ENCODE measurements at regions not wholly inside any gene's neighbourhood (a gene's known extent, or its start where the extent isn't known, plus 50 kb on each side); places are given as distances from the start of the nearest gene placed in this dataset.

DNA sequence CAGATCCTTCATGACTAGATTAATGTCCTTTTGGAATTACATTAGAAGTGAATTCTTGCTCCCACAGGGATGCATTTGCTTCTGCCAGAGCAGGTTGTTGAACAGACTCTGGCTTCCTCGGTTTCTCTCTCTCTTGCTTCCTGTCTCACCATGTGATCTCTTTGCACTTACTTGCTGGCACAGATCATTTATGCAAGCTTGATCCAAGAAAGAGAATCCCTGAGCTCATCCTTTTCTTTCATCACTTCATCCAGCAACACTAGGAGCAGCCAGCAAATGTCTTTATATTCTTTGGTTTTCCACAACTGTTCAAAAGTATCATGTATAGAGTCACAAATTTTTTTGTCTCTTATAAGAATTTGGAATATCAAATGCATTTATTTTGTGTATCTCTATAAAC, 313.5 kb downstream of the ZNF326 start:
- TF ChIP-seq, protein P1, sequence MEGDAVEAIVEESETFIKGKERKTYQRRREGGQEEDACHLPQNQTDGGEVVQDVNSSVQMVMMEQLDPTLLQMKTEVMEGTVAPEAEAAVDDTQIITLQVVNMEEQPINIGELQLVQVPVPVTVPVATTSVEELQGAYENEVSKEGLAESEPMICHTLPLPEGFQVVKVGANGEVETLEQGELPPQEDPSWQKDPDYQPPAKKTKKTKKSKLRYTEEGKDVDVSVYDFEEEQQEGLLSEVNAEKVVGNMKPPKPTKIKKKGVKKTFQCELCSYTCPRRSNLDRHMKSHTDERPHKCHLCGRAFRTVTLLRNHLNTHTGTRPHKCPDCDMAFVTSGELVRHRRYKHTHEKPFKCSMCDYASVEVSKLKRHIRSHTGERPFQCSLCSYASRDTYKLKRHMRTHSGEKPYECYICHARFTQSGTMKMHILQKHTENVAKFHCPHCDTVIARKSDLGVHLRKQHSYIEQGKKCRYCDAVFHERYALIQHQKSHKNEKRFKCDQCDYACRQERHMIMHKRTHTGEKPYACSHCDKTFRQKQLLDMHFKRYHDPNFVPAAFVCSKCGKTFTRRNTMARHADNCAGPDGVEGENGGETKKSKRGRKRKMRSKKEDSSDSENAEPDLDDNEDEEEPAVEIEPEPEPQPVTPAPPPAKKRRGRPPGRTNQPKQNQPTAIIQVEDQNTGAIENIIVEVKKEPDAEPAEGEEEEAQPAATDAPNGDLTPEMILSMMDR (IDR thresholded peaks at IDR 0.05): no peak
- no peak for TF ChIP-seq POLR2A (IDR thresholded peaks at IDR 0.05)
